GM12865 (cell line): ENCODE measurements at regions not wholly inside any gene's neighbourhood (a gene's known extent, or its start where the extent isn't known, plus 50 kb on each side); places are given as distances from the start of the nearest gene placed in this dataset.

Experiments
- DNase-seq: peaks from one replicate; pipeline ENCODE4 v3.0.0; 2010; ENCODE audit warnings: low read depth
- H3K4me3 ChIP-seq: 2 replicates; pipeline ENCODE4 v1.5.1; 2011; ENCODE audit warnings: mild to moderate bottlenecking, low read depth, low read length, control low read depth
- CTCF ChIP-seq: IDR thresholded peaks from 2 replicates; pipeline ENCODE4 v1.5.1; 2011; ENCODE audit warnings: low read length, control low read depth, low read depth, inconsistent platforms; ENCODE audit not compliant: insufficient read depth; ENCODE audit errors: missing control alignments

GRCh38 chr3:74861211-74861610, 246.8 kb upstream of the CNTN3 start:
- no peak for DNase-seq
- TF ChIP-seq CTCF, result no peak
- no peak overlapping the region for H3K4me3 ChIP-seq

- no peak for DNase-seq
- TF ChIP-seq CTCF, result no peak
- no peak overlapping the region for H3K4me3 ChIP-seq
These were observed 243.6 kb upstream of the CNTN3 start for GRCh38 chr3:74858086-74858485.

- H3K4me3 ChIP-seq, result no peak overlapping the region
- DNase-seq, result no peak
- TF ChIP-seq CTCF, result no peak
These were observed 235.9 kb upstream of the CNTN3 start for GRCh38 chr3:74850381-74850780.

GRCh38 chr3:74847093-74847492, 232.6 kb upstream of the CNTN3 start:
- no peak for TF ChIP-seq CTCF
- DNase-seq, result no peak
- H3K4me3 ChIP-seq, result no peak overlapping the region

- H3K4me3 ChIP-seq, result no peak overlapping the region
- no peak for DNase-seq
- no peak for TF ChIP-seq CTCF
These were observed 230.6 kb upstream of the CNTN3 start for GRCh38 chr3:74845081-74845480.

DNA sequence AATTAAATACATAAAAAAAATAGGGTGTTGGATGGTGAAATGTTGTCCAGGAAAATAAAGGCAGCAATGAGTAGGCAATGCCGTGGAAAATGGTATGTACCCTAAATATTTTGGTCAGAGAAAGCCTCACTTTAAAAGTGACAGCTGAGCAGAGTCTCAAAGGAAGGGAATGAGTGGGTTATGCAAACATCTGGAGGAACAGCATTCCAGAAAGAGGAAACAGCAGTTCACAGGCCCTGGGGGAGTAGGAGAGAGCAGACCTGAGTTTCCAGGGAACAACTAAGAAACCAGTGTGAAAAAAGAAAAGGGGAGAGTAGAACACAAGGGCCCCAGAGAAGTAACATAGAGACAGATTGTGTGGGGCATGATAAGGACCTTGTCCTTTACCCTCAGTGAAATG, 230.0 kb upstream of the CNTN3 start:
- no peak overlapping the region for H3K4me3 ChIP-seq
- DNase-seq, result no peak

More for the DNA sequence above, 230.0 kb upstream of the CNTN3 start:
- no peak for TF ChIP-seq CTCF
